HL-60 (cell line): ENCODE measurements at regions not wholly inside any gene's neighbourhood (a gene's known extent, or its start where the extent isn't known, plus 50 kb on each side); places are given as distances from the start of the nearest gene placed in this dataset.

Source experiments
- DNase-seq, 2 experiments: peaks; one replicate each; pipeline ENCODE4 v3.0.0-alpha.2; 2010 to 2020; ENCODE audit warnings: low read depth in 1 of 2, low spot score in 1 of 2
- H3K27ac ChIP-seq: fragments of 250-450 bp; sonication (Bioruptor Pico); replicated peaks from 2 replicates; pipeline ENCODE4 v1.5.1; 2020; ENCODE audit warnings: mild to moderate bottlenecking, moderate library complexity
- H3K27me3 ChIP-seq: fragments of 250-450 bp; sonication (Bioruptor Pico); 2 replicates; pipeline ENCODE4 v1.5.1; 2021; ENCODE audit warnings: mild to moderate bottlenecking, moderate library complexity; ENCODE audit not compliant: insufficient read depth, poor library complexity, severe bottlenecking
- H3K4me3 ChIP-seq: replicated peaks from 2 replicates; pipeline ENCODE4 v1.5.1; 2011; ENCODE audit warnings: mild to moderate bottlenecking, control low read depth, low read length; ENCODE audit not compliant: insufficient read depth
- CTCF ChIP-seq: IDR thresholded peaks from one replicate; pipeline ENCODE4 v1.5.1; 2011; ENCODE audit warnings: low read length, control low read depth, inconsistent platforms; ENCODE audit not compliant: insufficient read depth
- GABPA ChIP-seq: IDR thresholded peaks from 2 replicates; pipeline ENCODE4 v1.6.1; 2012; ENCODE audit warnings: low read depth
- POLR2AphosphoS5 ChIP-seq: IDR thresholded peaks from 2 replicates; pipeline ENCODE4 v1.6.1; 2012; ENCODE audit warnings: low read depth
- REST ChIP-seq: IDR thresholded peaks from 2 replicates; pipeline ENCODE4 v1.6.1; 2012; ENCODE audit warnings: low read depth; ENCODE audit not compliant: insufficient replicate concordance
- SPI1 ChIP-seq: IDR thresholded peaks from 2 replicates; pipeline ENCODE4 v1.6.1; 2012; ENCODE audit warnings: low read depth, mild to moderate bottlenecking, borderline replicate concordance

GRCh38 chr3:27990837-27991236 is 250.6 kb upstream of the CMC1 start:
- no peak for DNase-seq
- no peak for TF ChIP-seq SPI1
- TF ChIP-seq REST = no peak
- TF ChIP-seq CTCF = no peak
- no peak for TF ChIP-seq GABPA
- TF ChIP-seq POLR2AphosphoS5 = no peak
- Histone ChIP-seq H3K4me3 (no peak overlapping the region), H3K27ac (no peak overlapping the region), H3K27me3 (no peaks in the 10 kb centered on the region)

GRCh38 chr3:27993051-27993450 is 248.4 kb upstream of the CMC1 start:
- Histone ChIP-seq H3K4me3 (no peak overlapping the region), H3K27me3 (no peaks in the 10 kb centered on the region), H3K27ac (no peak overlapping the region)
- TF ChIP-seq SPI1 (no peak), POLR2AphosphoS5 (no peak), REST (no peak), GABPA (no peak), CTCF (no peak)
- no peak for DNase-seq

- Histone ChIP-seq H3K27ac (no peak overlapping the region), H3K27me3 (no peaks in the 10 kb centered on the region), H3K4me3 (no peak overlapping the region)
- TF ChIP-seq POLR2AphosphoS5 (no peak), REST (no peak), CTCF (no peak)
- DNase-seq = no peak
These were observed 240.8 kb upstream of the CMC1 start for GRCh38 chr3:28000608-28001007.
